ENCODE measurements at regions not wholly inside any gene's neighbourhood (a gene's known extent, or its start where the extent isn't known, plus 50 kb on each side); places are given as distances from the start of the nearest gene placed in this dataset.
A peak's percentile ranks its signal among the peaks of the same experiment; 100 is the strongest.

- no peak overlapping the region for H2AFZ ChIP-seq (ENCODE audit: low read length)
- H3K9ac ChIP-seq (ENCODE audit: insufficient read depth, low read length), result no peak overlapping the region
- no peaks in the 10 kb centered on the region for H4K20me1 ChIP-seq (ENCODE audit: control insufficient read depth, extremely low read depth, insufficient read depth, low read length)
- TF ChIP-seq, protein P1, sequence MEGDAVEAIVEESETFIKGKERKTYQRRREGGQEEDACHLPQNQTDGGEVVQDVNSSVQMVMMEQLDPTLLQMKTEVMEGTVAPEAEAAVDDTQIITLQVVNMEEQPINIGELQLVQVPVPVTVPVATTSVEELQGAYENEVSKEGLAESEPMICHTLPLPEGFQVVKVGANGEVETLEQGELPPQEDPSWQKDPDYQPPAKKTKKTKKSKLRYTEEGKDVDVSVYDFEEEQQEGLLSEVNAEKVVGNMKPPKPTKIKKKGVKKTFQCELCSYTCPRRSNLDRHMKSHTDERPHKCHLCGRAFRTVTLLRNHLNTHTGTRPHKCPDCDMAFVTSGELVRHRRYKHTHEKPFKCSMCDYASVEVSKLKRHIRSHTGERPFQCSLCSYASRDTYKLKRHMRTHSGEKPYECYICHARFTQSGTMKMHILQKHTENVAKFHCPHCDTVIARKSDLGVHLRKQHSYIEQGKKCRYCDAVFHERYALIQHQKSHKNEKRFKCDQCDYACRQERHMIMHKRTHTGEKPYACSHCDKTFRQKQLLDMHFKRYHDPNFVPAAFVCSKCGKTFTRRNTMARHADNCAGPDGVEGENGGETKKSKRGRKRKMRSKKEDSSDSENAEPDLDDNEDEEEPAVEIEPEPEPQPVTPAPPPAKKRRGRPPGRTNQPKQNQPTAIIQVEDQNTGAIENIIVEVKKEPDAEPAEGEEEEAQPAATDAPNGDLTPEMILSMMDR (conservative IDR thresholded peaks at IDR 0.05 in 1 of 2, IDR thresholded peaks at IDR 0.05 in 1 of 2; ENCODE audit: low read depth in 1 of 2, low read length in 2 of 2), result no peak
- TF ChIP-seq EZH2 (IDR thresholded peaks at IDR 0.05; ENCODE audit: low read length, missing control alignments), result no peak
- H3K4me2 ChIP-seq (ENCODE audit: extremely low read depth, insufficient read depth, low read length), result no peak overlapping the region
- H3K9me3 ChIP-seq (ENCODE audit: control insufficient read depth, insufficient read depth, low read depth, low read length), result no peaks in the 10 kb centered on the region
- H3K27me3 ChIP-seq (ENCODE audit: control insufficient read depth, insufficient read depth, low read length), result no peaks in the 10 kb centered on the region
- no peaks in the 10 kb centered on the region for H3K36me3 ChIP-seq (ENCODE audit: control insufficient read depth, insufficient read depth, low read length)
- H3K27ac ChIP-seq (ENCODE audit: insufficient read depth, low read length), result no peak overlapping the region
- peak; percentile 21 to 78 for DNase-seq (ENCODE audit: low read depth in 2 of 2)
- H3K79me2 ChIP-seq (ENCODE audit: control insufficient read depth, insufficient read depth, low read length), result no peaks in the 10 kb centered on the region
- no peak overlapping the region for H3K4me3 ChIP-seq (replicated peaks in 1 of 4; ENCODE audit: control extremely low read depth in 1 of 4, insufficient read depth in 1 of 4, low read depth in 3 of 4, low read length in 4 of 4)
- no peaks in the 10 kb centered on the region for H3K4me1 ChIP-seq (ENCODE audit: control insufficient read depth, extremely low read depth, insufficient read depth, low read length)
Observed at GRCh38 chr12:107277855-107278254, 184.5 kb upstream of the CRY1 start.

GRCh38 chr12:107282628-107283027, 189.3 kb upstream of the CRY1 start:
- no peak overlapping the region for H2AFZ ChIP-seq (ENCODE audit: low read length)
- no peaks in the 10 kb centered on the region for H3K36me3 ChIP-seq (ENCODE audit: control insufficient read depth, insufficient read depth, low read length)
- H3K4me2 ChIP-seq (ENCODE audit: extremely low read depth, insufficient read depth, low read length), result no peak overlapping the region
- H3K4me3 ChIP-seq (replicated peaks in 1 of 4; ENCODE audit: control extremely low read depth in 1 of 4, insufficient read depth in 1 of 4, low read depth in 3 of 4, low read length in 4 of 4), result no peak overlapping the region
- no peak overlapping the region for H3K27ac ChIP-seq (ENCODE audit: insufficient read depth, low read length)
- DNase-seq (ENCODE audit: low read depth in 2 of 2), result no peak
- no peaks in the 10 kb centered on the region for H4K20me1 ChIP-seq (ENCODE audit: control insufficient read depth, extremely low read depth, insufficient read depth, low read length)
- no peaks in the 10 kb centered on the region for H3K4me1 ChIP-seq (ENCODE audit: control insufficient read depth, extremely low read depth, insufficient read depth, low read length)
- TF ChIP-seq EZH2 (IDR thresholded peaks at IDR 0.05; ENCODE audit: low read length, missing control alignments), result no peak
- TF ChIP-seq, protein P1 (conservative IDR thresholded peaks at IDR 0.05 in 1 of 2, IDR thresholded peaks at IDR 0.05 in 1 of 2; ENCODE audit: low read depth in 1 of 2, low read length in 2 of 2), result no peak
- no peaks in the 10 kb centered on the region for H3K27me3 ChIP-seq (ENCODE audit: control insufficient read depth, insufficient read depth, low read length)
- H3K9ac ChIP-seq (ENCODE audit: insufficient read depth, low read length), result no peak overlapping the region
- H3K9me3 ChIP-seq (ENCODE audit: control insufficient read depth, insufficient read depth, low read depth, low read length), result no peaks in the 10 kb centered on the region
- no peaks in the 10 kb centered on the region for H3K79me2 ChIP-seq (ENCODE audit: control insufficient read depth, insufficient read depth, low read length)

DNA sequence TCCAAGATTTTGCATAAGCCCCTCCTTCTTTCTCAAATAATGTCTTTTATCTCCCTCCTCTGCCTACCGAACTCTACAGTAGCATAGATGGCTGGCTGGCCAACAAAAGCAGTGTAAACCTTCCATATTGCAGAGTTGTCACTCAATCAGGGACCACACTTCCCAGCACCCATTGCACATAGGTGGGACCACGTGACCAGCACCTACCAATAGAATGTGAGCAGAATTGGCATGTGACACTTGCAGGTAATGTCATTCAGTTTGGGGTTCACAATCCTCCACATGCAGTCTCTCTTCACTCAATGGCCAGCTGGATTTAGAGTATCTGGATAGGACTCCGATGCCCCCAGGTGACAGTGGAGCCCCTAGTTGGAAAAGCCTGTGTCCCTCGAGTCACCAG, 190.3 kb upstream of the CRY1 start:
- Histone ChIP-seq H4K20me1 (ENCODE audit: control insufficient read depth, extremely low read depth, insufficient read depth, low read length) (no peaks in the 10 kb centered on the region), H3K4me1 (ENCODE audit: control insufficient read depth, extremely low read depth, insufficient read depth, low read length) (no peaks in the 10 kb centered on the region), H3K36me3 (ENCODE audit: control insufficient read depth, insufficient read depth, low read length) (no peaks in the 10 kb centered on the region), H3K4me3 (replicated peaks in 1 of 4; ENCODE audit: control extremely low read depth in 1 of 4, insufficient read depth in 1 of 4, low read depth in 3 of 4, low read length in 4 of 4) (no peak overlapping the region), H3K9me3 (ENCODE audit: control insufficient read depth, insufficient read depth, low read depth, low read length) (no peaks in the 10 kb centered on the region), H3K9ac (ENCODE audit: insufficient read depth, low read length) (no peak overlapping the region), H3K4me2 (ENCODE audit: extremely low read depth, insufficient read depth, low read length) (no peak overlapping the region), H3K27me3 (ENCODE audit: control insufficient read depth, insufficient read depth, low read length) (no peaks in the 10 kb centered on the region), H2AFZ (ENCODE audit: low read length) (no peak overlapping the region), H3K27ac (ENCODE audit: insufficient read depth, low read length) (no peak overlapping the region), H3K79me2 (ENCODE audit: control insufficient read depth, insufficient read depth, low read length) (no peaks in the 10 kb centered on the region)
- TF ChIP-seq, protein P1 (conservative IDR thresholded peaks at IDR 0.05 in 1 of 2, IDR thresholded peaks at IDR 0.05 in 1 of 2; ENCODE audit: low read depth in 1 of 2, low read length in 2 of 2), result no peak
- no peak for TF ChIP-seq EZH2 (IDR thresholded peaks at IDR 0.05; ENCODE audit: low read length, missing control alignments)
- DNase-seq (ENCODE audit: low read depth in 2 of 2), result no peak

Data from fibroblast of lung (primary cell).